ENCODE measurements at regions not wholly inside any gene's neighbourhood (a gene's known extent, or its start where the extent isn't known, plus 50 kb on each side); places are given as distances from the start of the nearest gene placed in this dataset.

DNA sequence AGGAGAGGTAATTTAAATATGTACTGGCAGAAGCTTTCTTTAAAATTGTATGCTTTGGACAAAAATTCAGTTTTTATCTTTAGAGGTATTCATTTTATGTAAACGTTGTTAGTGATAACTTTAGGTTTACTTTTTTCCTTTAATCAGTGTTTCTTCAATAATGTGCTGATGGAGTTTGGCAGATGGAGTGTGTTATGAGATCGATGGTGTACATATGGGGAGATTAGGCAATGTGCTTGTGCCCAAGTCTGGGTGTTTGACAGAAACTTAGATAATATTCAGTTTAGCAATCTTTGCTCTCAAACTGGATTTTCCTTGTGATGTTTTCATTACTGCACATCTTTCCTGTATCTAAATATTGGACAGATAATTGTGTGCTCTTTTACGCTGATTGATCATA, 425.4 kb downstream of the JRKL start:
- ATAC-seq = no peak
- H3K4me2 ChIP-seq = no peak overlapping the region
- no peak overlapping the region for H3K27ac ChIP-seq
- ChIA-PET CTCF (no interaction called here), POLR2A (no interaction called here)
- H3K4me3 ChIP-seq = no peak overlapping the region
- 3% methylated on average over 3 of the region's 3 CpGs for WGBS (ENCODE audit: missing lambda C conversion rate)
- TF ChIP-seq ZFP36 (IDR thresholded peaks at IDR 0.05; ENCODE audit: borderline replicate concordance, partially characterized antibody) (no peak), TP53 (CRISPR knock-in tag; IDR thresholded peaks at IDR 0.05) (no peak), EP300 (IDR thresholded peaks at IDR 0.05) (no peak), KDM5A (IDR thresholded peaks at IDR 0.05) (no peak), NR3C1 (IDR thresholded peaks at IDR 0.05) (no peak)
- TF ChIP-seq, protein P1, sequence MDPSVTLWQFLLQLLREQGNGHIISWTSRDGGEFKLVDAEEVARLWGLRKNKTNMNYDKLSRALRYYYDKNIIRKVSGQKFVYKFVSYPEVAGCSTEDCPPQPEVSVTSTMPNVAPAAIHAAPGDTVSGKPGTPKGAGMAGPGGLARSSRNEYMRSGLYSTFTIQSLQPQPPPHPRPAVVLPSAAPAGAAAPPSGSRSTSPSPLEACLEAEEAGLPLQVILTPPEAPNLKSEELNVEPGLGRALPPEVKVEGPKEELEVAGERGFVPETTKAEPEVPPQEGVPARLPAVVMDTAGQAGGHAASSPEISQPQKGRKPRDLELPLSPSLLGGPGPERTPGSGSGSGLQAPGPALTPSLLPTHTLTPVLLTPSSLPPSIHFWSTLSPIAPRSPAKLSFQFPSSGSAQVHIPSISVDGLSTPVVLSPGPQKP (IDR thresholded peaks at IDR 0.05; ENCODE audit: low read depth, low read length) = no peak
- H3K4me1 ChIP-seq = no peaks in the 10 kb centered on the region
- DNase-seq (ENCODE audit: low read depth in 1 of 2, low spot score in 1 of 2) = no peak
- no peak for FAIRE-seq
- H3K9me3 ChIP-seq = no peaks in the 10 kb centered on the region

DNA sequence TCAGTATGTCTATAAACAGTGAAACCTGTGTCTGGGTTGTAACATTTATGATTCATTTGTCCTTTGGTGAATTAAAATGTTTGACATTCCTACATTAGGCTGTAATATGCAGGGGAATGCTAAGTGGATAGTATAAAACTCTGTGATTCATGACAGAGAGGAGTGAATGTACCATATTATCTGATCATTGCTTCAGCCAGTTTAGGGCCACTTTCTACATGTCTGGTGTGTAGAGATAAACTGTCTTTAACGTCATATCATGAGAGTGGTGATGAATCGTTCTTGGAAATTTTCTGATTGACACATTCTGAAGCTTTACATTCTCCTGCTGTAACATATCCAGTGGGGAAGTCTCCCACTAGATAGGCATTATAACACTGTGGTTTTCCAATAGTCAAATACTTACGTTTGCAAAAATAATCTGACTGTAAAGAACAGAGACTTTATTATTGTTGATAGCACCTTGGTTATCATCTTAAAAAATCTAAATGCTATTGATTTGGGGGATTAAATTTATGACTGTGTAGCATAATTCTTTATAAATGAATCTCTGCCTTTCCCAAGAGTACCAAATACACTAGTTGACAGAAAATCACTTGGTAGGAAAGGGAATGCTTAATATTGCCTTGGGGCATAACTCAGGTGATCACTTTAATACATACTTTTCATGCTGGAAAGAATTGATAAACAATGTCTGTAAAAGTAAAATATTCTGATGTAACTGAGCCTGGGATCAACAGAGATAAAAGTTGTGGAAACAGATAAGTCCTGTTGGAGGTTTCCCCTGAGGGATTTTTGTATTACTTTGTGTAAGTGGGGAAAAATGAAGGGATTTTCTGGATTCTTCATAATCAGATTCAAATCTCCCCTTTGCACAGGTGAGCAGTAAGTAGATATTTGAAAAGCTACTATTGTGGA, 427.9 kb downstream of the JRKL start:
- WGBS (ENCODE audit: missing lambda C conversion rate) = 1% methylated on average over 3 of the region's 3 CpGs
- TF ChIP-seq SREBF2 (IDR thresholded peaks at IDR 0.05) (no peak), RFX5 (IDR thresholded peaks at IDR 0.05) (no peak), FOSB (CRISPR knock-in tag; IDR thresholded peaks at IDR 0.05) (no peak), FOSL2 (IDR thresholded peaks at IDR 0.05) (no peak), FOSL2 (CRISPR knock-in tag; IDR thresholded peaks at IDR 0.05) (no peak), HOXB5 (CRISPR knock-in tag; IDR thresholded peaks at IDR 0.05) (no peak), KDM5A (IDR thresholded peaks at IDR 0.05) (no peak), EHF (CRISPR knock-in tag; IDR thresholded peaks at IDR 0.05) (no peak), CHD4 (IDR thresholded peaks at IDR 0.05; ENCODE audit: borderline replicate concordance) (no peak), TFCP2L1 (CRISPR knock-in tag; IDR thresholded peaks at IDR 0.05) (no peak), GATA3 (IDR thresholded peaks at IDR 0.05; ENCODE audit: borderline replicate concordance) (no peak), MAFK (IDR thresholded peaks at IDR 0.05; ENCODE audit: partially characterized antibody) (no peak), POLR2A (IDR thresholded peaks at IDR 0.05; ENCODE audit: low read length) (no peak)
- TF ChIP-seq, protein P2, sequence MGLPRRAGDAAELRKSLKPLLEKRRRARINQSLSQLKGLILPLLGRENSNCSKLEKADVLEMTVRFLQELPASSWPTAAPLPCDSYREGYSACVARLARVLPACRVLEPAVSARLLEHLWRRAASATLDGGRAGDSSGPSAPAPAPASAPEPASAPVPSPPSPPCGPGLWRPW (IDR thresholded peaks at IDR 0.05) = no peak
- TF ChIP-seq, protein P3, sequence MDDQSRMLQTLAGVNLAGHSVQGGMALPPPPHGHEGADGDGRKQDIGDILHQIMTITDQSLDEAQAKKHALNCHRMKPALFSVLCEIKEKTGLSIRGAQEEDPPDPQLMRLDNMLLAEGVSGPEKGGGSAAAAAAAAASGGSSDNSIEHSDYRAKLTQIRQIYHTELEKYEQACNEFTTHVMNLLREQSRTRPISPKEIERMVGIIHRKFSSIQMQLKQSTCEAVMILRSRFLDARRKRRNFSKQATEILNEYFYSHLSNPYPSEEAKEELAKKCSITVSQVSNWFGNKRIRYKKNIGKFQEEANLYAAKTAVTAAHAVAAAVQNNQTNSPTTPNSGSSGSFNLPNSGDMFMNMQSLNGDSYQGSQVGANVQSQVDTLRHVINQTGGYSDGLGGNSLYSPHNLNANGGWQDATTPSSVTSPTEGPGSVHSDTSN (IDR thresholded peaks at IDR 0.05) = no peak
- TF ChIP-seq, protein P4, sequence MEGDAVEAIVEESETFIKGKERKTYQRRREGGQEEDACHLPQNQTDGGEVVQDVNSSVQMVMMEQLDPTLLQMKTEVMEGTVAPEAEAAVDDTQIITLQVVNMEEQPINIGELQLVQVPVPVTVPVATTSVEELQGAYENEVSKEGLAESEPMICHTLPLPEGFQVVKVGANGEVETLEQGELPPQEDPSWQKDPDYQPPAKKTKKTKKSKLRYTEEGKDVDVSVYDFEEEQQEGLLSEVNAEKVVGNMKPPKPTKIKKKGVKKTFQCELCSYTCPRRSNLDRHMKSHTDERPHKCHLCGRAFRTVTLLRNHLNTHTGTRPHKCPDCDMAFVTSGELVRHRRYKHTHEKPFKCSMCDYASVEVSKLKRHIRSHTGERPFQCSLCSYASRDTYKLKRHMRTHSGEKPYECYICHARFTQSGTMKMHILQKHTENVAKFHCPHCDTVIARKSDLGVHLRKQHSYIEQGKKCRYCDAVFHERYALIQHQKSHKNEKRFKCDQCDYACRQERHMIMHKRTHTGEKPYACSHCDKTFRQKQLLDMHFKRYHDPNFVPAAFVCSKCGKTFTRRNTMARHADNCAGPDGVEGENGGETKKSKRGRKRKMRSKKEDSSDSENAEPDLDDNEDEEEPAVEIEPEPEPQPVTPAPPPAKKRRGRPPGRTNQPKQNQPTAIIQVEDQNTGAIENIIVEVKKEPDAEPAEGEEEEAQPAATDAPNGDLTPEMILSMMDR (IDR thresholded peaks at IDR 0.05) = no peak
- ChIA-PET POLR2A (no interaction called here), CTCF (no interaction called here)
- Histone ChIP-seq H3K4me1 (no peaks in the 10 kb centered on the region), H3K9me3 (no peaks in the 10 kb centered on the region), H3K27ac (no peak overlapping the region), H3K4me2 (no peak overlapping the region), H3K4me3 (no peak overlapping the region)
- no peak for ATAC-seq
- no peak for DNase-seq (ENCODE audit: low read depth in 1 of 2, low spot score in 1 of 2)
- no peak for FAIRE-seq

DNA sequence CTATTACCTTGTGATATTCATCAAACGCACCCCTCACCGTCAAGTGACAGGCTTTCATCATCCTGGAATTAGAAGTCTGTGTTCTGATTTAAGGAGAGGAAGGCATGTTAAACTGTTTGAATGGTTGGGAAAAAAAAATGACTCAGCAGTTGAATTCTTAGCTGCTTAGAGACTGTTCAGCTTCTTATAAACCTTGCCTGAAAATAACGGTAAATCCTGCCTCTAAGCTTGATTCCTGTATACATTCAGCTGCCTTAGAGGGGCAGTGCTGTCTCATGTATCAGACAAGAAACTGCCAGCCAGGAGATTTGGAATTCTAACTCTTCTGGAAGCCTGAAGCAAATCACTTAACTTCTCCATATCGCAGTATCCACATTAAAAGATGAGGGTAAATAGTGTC, 437.4 kb downstream of the JRKL start:
- Histone ChIP-seq H3K9me3 (no peaks in the 10 kb centered on the region), H3K4me3 (no peak overlapping the region), H3K27ac (no peak overlapping the region), H3K4me2 (no peak overlapping the region), H3K4me1 (no peaks in the 10 kb centered on the region)
- ChIA-PET CTCF (no interaction called here), POLR2A (no interaction called here)
- ATAC-seq (no peak), FAIRE-seq (no peak), DNase-seq (ENCODE audit: low read depth in 1 of 2, low spot score in 1 of 2) (peak in 1 of 2 experiments; percentile 3)
- TF ChIP-seq, protein P5, sequence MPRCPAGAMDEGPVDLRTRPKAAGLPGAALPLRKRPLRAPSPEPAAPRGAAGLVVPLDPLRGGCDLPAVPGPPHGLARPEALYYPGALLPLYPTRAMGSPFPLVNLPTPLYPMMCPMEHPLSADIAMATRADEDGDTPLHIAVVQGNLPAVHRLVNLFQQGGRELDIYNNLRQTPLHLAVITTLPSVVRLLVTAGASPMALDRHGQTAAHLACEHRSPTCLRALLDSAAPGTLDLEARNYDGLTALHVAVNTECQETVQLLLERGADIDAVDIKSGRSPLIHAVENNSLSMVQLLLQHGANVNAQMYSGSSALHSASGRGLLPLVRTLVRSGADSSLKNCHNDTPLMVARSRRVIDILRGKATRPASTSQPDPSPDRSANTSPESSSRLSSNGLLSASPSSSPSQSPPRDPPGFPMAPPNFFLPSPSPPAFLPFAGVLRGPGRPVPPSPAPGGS (IDR thresholded peaks at IDR 0.05) = no peak
- TF ChIP-seq GATA3 (IDR thresholded peaks at IDR 0.05; ENCODE audit: borderline replicate concordance) (no peak), HOXB13 (CRISPR knock-in tag; IDR thresholded peaks at IDR 0.05; ENCODE audit: low read depth) (no peak), MYC (IDR thresholded peaks at IDR 0.05; ENCODE audit: borderline replicate concordance, low read length) (no peak), ZC3H11A (IDR thresholded peaks at IDR 0.05) (no peak), RARB (CRISPR knock-in tag; IDR thresholded peaks at IDR 0.05) (no peak), EHMT2 (IDR thresholded peaks at IDR 0.05; ENCODE audit: low read depth) (no peak), EP300 (IDR thresholded peaks at IDR 0.05) (no peak)
- TF ChIP-seq, protein P4 (IDR thresholded peaks at IDR 0.05) = no peak
- WGBS (ENCODE audit: missing lambda C conversion rate) = 13% methylated on average over 4 of the region's 4 CpGs

Measured in A549 (cell line).